Trophoblast cell (in vitro differentiated cells and primary cell): ENCODE measurements at regions not wholly inside any gene's neighbourhood (a gene's known extent, or its start where the extent isn't known, plus 50 kb on each side); places are given as distances from the start of the nearest gene placed in this dataset.

Experiments
- DNase-seq, 2 donors: peaks; one replicate each; pipeline ENCODE4 v3.0.0-alpha.2; 2016
- H2AFZ ChIP-seq: 2 replicates; pipeline ENCODE4 v1.6.1; 2013; ENCODE audit warnings: low read length, moderate library complexity, mild to moderate bottlenecking; ENCODE audit not compliant: insufficient read depth, poor library complexity
- H2AK5ac ChIP-seq: 2 replicates; pipeline ENCODE4 v1.6.1; 2013; ENCODE audit warnings: mild to moderate bottlenecking, low read length
- H2BK120ac ChIP-seq: 2 replicates; pipeline ENCODE4 v1.6.1; 2013; ENCODE audit warnings: low read length, mild to moderate bottlenecking, moderate library complexity; ENCODE audit not compliant: insufficient read depth, poor library complexity
- H2BK12ac ChIP-seq: 2 replicates; pipeline ENCODE4 v1.6.1; 2013; ENCODE audit warnings: mild to moderate bottlenecking, low read length, moderate library complexity
- H2BK5ac ChIP-seq: 2 replicates; pipeline ENCODE4 v1.6.1; 2013; ENCODE audit warnings: low read length, low read depth, moderate library complexity, mild to moderate bottlenecking; ENCODE audit not compliant: poor library complexity
- H3K14ac ChIP-seq: 2 replicates; pipeline ENCODE4 v1.6.1; 2013; ENCODE audit warnings: mild to moderate bottlenecking, low read length
- H3K18ac ChIP-seq: 2 replicates; pipeline ENCODE4 v1.6.1; 2013; ENCODE audit warnings: mild to moderate bottlenecking, low read length
- H3K23ac ChIP-seq: 2 replicates; pipeline ENCODE4 v1.6.1; 2013; ENCODE audit warnings: low read length
- H3K27ac ChIP-seq: 2 replicates; pipeline ENCODE4 v1.5.1; 2013; ENCODE audit warnings: low read depth, mild to moderate bottlenecking, inconsistent platforms, low read length, moderate library complexity
- H3K27me3 ChIP-seq: 2 replicates; pipeline ENCODE4 v1.6.1; 2013; ENCODE audit warnings: inconsistent platforms, mild to moderate bottlenecking, low read length, moderate library complexity; ENCODE audit not compliant: insufficient read depth
- H3K36me3 ChIP-seq, 2 experiments: 1 replicate in 1 of 2; 2 replicates in 1 of 2; pipeline ENCODE4 v1.6.1; 2013; ENCODE audit warnings: low read length in 2 of 2, mild to moderate bottlenecking in 2 of 2, moderate library complexity in 1 of 2; ENCODE audit not compliant: insufficient read depth in 2 of 2, control insufficient read depth in 1 of 2
- H3K4ac ChIP-seq: 2 replicates; pipeline ENCODE4 v1.6.1; 2013; ENCODE audit warnings: low read depth, mild to moderate bottlenecking, low read length, moderate library complexity
- H3K4me1 ChIP-seq, 2 experiments: 1 replicate in 1 of 2; 2 replicates in 1 of 2; pipeline ENCODE4 v1.6.1; 2013; ENCODE audit warnings: low read length in 2 of 2, mild to moderate bottlenecking in 2 of 2, moderate library complexity in 1 of 2; ENCODE audit not compliant: insufficient read depth in 2 of 2, control insufficient read depth in 1 of 2
- H3K4me2 ChIP-seq: 2 replicates; pipeline ENCODE4 v1.6.1; 2013; ENCODE audit warnings: inconsistent platforms, mild to moderate bottlenecking, low read length, moderate library complexity
- H3K4me3 ChIP-seq: 2 replicates; pipeline ENCODE4 v1.5.1; 2013; ENCODE audit warnings: mild to moderate bottlenecking, low read depth, low read length, inconsistent platforms
- H3K79me1 ChIP-seq: one replicate; pipeline ENCODE4 v1.6.1; 2013; ENCODE audit warnings: low read length
- H3K79me2 ChIP-seq: 2 replicates; pipeline ENCODE4 v1.6.1; 2013; ENCODE audit warnings: low read length, mild to moderate bottlenecking; ENCODE audit not compliant: control insufficient read depth, insufficient read depth, poor library complexity
- H3K9ac ChIP-seq: 2 replicates; pipeline ENCODE4 v1.6.1; 2013; ENCODE audit warnings: mild to moderate bottlenecking, low read length
- H3K9me3 ChIP-seq: 2 replicates; pipeline ENCODE4 v1.6.1; 2013; ENCODE audit warnings: low read depth, mild to moderate bottlenecking, control low read depth, inconsistent platforms, low read length; ENCODE audit not compliant: insufficient read depth
- H4K12ac ChIP-seq: 2 replicates; pipeline ENCODE4 v1.6.1; 2013; ENCODE audit warnings: low read depth, mild to moderate bottlenecking, low read length, moderate library complexity
- H4K8ac ChIP-seq: 2 replicates; pipeline ENCODE4 v1.6.1; 2013; ENCODE audit warnings: low read depth, mild to moderate bottlenecking, low read length, moderate library complexity
- H4K91ac ChIP-seq: one replicate; pipeline ENCODE4 v1.6.1; 2013; ENCODE audit warnings: low read depth, mild to moderate bottlenecking, low read length, moderate library complexity
- WGBS: extraction: QIAGEN DNeasy Blood & Tissue Kit; methylation state at CpG from one replicate; pipeline ENCODE4 v1.1.7; 2013; ENCODE audit warnings: missing lambda C conversion rate; ENCODE audit not compliant: insufficient read length, insufficient coverage; ENCODE audit errors: extremely low coverage; 5-methylcytosine and 5-hydroxymethylcytosine counted together

GRCh38 chr17:77579682-77580081 lies 378.8 kb upstream of the TNRC6C start:
- no peak overlapping the region for H4K91ac ChIP-seq
- no peak overlapping the region for H4K12ac ChIP-seq
- no peaks in the 10 kb centered on the region for H3K9me3 ChIP-seq
- H3K4ac ChIP-seq = no peak overlapping the region
- H2BK120ac ChIP-seq = no peak overlapping the region
- no peak overlapping the region for H3K4me3 ChIP-seq
- H3K79me1 ChIP-seq = no peaks in the 10 kb centered on the region
- no peak overlapping the region for H3K9ac ChIP-seq
- H3K27ac ChIP-seq = no peak overlapping the region
- H3K4me2 ChIP-seq = no peak overlapping the region
- no peaks in the 10 kb centered on the region for H3K4me1 ChIP-seq
- DNase-seq = peak in 1 of 2 donors; percentile 33
- no peak overlapping the region for H4K8ac ChIP-seq
- H3K23ac ChIP-seq = no peak overlapping the region
- H3K27me3 ChIP-seq = no peaks in the 10 kb centered on the region
- no CpG with 5 or more reads among the region's 6 CpGs for WGBS
- no peaks in the 10 kb centered on the region for H3K79me2 ChIP-seq
- no peak overlapping the region for H2BK5ac ChIP-seq
- no peaks in the 10 kb centered on the region for H3K36me3 ChIP-seq
- no peak overlapping the region for H2BK12ac ChIP-seq
- no peak overlapping the region for H3K14ac ChIP-seq
- no peak overlapping the region for H3K18ac ChIP-seq
- H2AFZ ChIP-seq = no peak overlapping the region
- no peak overlapping the region for H2AK5ac ChIP-seq

- H3K79me1 ChIP-seq = no peaks in the 10 kb centered on the region
- H4K91ac ChIP-seq = no peak overlapping the region
- no peaks in the 10 kb centered on the region for H3K36me3 ChIP-seq
- no peak overlapping the region for H3K4me3 ChIP-seq
- no peaks in the 10 kb centered on the region for H3K79me2 ChIP-seq
- no peak overlapping the region for H3K27ac ChIP-seq
- H3K9me3 ChIP-seq = no peaks in the 10 kb centered on the region
- H2BK12ac ChIP-seq = no peak overlapping the region
- WGBS = no CpG with 5 or more reads among the region's 8 CpGs
- H4K8ac ChIP-seq = no peak overlapping the region
- no peak overlapping the region for H3K23ac ChIP-seq
- H3K27me3 ChIP-seq = no peaks in the 10 kb centered on the region
- H2BK120ac ChIP-seq = no peak overlapping the region
- no peaks in the 10 kb centered on the region for H3K4me1 ChIP-seq
- H3K4ac ChIP-seq = no peak overlapping the region
- no peak overlapping the region for H3K9ac ChIP-seq
- no peak overlapping the region for H2AK5ac ChIP-seq
- H3K18ac ChIP-seq = no peak overlapping the region
- H3K14ac ChIP-seq = no peak overlapping the region
- H4K12ac ChIP-seq = no peak overlapping the region
- DNase-seq = no peak
- H2BK5ac ChIP-seq = no peak overlapping the region
- no peak overlapping the region for H3K4me2 ChIP-seq
- H2AFZ ChIP-seq = no peak overlapping the region
Observed at GRCh38 chr17:77580531-77581270, 377.8 kb upstream of the TNRC6C start.

- Histone ChIP-seq H3K9ac (no peak overlapping the region), H3K23ac (no peak overlapping the region), H2AK5ac (no peak overlapping the region), H3K4me1 (no peaks in the 10 kb centered on the region), H2AFZ (no peak overlapping the region), H2BK120ac (no peak overlapping the region), H3K4ac (no peak overlapping the region), H3K18ac (no peak overlapping the region), H3K79me1 (no peaks in the 10 kb centered on the region), H3K79me2 (no peaks in the 10 kb centered on the region), H2BK5ac (no peak overlapping the region), H3K14ac (no peak overlapping the region), H4K91ac (no peak overlapping the region), H3K9me3 (no peaks in the 10 kb centered on the region), H3K4me2 (no peak overlapping the region), H4K12ac (no peak overlapping the region), H4K8ac (no peak overlapping the region), H3K27ac (no peak overlapping the region), H3K27me3 (no peaks in the 10 kb centered on the region), H3K4me3 (no peak overlapping the region), H3K36me3 (no peaks in the 10 kb centered on the region), H2BK12ac (no peak overlapping the region)
- no peak for DNase-seq
- no CpG with 5 or more reads among the region's 2 CpGs for WGBS
Observed at GRCh38 chr17:77581480-77581879, 377.0 kb upstream of the TNRC6C start.

GRCh38 chr17:77585142-77585860 lies 373.2 kb upstream of the TNRC6C start:
- Histone ChIP-seq H2BK12ac (no peak overlapping the region), H3K27me3 (no peaks in the 10 kb centered on the region), H3K9ac (no peak overlapping the region), H3K36me3 (no peaks in the 10 kb centered on the region), H4K91ac (no peak overlapping the region), H3K79me2 (no peaks in the 10 kb centered on the region), H2BK5ac (no peak overlapping the region), H2AK5ac (no peak overlapping the region), H2AFZ (no peak overlapping the region), H3K9me3 (no peaks in the 10 kb centered on the region), H3K23ac (no peak overlapping the region), H3K4me2 (no peak overlapping the region), H3K4me3 (no peak overlapping the region), H3K4ac (no peak overlapping the region), H2BK120ac (no peak overlapping the region), H4K8ac (no peak overlapping the region), H3K18ac (no peak overlapping the region), H3K27ac (no peak overlapping the region), H3K4me1 (no peaks in the 10 kb centered on the region), H4K12ac (no peak overlapping the region), H3K79me1 (no peaks in the 10 kb centered on the region), H3K14ac (no peak overlapping the region)
- WGBS = no CpG with 5 or more reads among the region's 9 CpGs
- no peak for DNase-seq
